KMS-11 (cell line): ENCODE measurements at regions not wholly inside any gene's neighbourhood (a gene's known extent, or its start where the extent isn't known, plus 50 kb on each side); places are given as distances from the start of the nearest gene placed in this dataset.
"Not testable (repeated sequence)": the region's sequence is repeated elsewhere in the genome, so short reads cannot be mapped to it uniquely, and the experiment has no call there.

Source experiments
- H2AFZ ChIP-seq: fragments of 200-600 bp; sonication (generic); 2 replicates; pipeline ENCODE4 v1.6.1; 2016; ENCODE audit warnings: antibody characterized with exemption, mixed run types, low read depth
- H3K27ac ChIP-seq: fragments of 200-600 bp; sonication (generic); 2 replicates; pipeline ENCODE4 v1.6.1; 2016; ENCODE audit warnings: mild to moderate bottlenecking, mixed run types
- H3K27me3 ChIP-seq: fragments of 200-600 bp; sonication (generic); 2 replicates; pipeline ENCODE4 v1.6.1; 2017; ENCODE audit warnings: mild to moderate bottlenecking, low read depth, mixed run types, moderate library complexity; ENCODE audit not compliant: insufficient read depth
- H3K36me3 ChIP-seq: fragments of 200-600 bp; sonication (generic); 2 replicates; pipeline ENCODE4 v1.6.1; 2017; ENCODE audit warnings: mild to moderate bottlenecking, mixed run types; ENCODE audit not compliant: insufficient read depth
- H3K4me1 ChIP-seq: fragments of 200-600 bp; sonication (generic); 2 replicates; pipeline ENCODE4 v1.6.1; 2016; ENCODE audit warnings: mild to moderate bottlenecking, low read depth, mixed run types; ENCODE audit not compliant: poor library complexity, severe bottlenecking
- H3K4me2 ChIP-seq: fragments of 200-600 bp; sonication (generic); 2 replicates; pipeline ENCODE4 v1.7.0; 2016; ENCODE audit warnings: mild to moderate bottlenecking, mixed run types
- H3K4me3 ChIP-seq: fragments of 200-600 bp; sonication (generic); IDR thresholded peaks from 2 replicates; pipeline ENCODE4 v1.6.1; 2017; ENCODE audit warnings: low read depth, low read length, mixed read lengths; ENCODE audit not compliant: insufficient read depth
- H3K79me2 ChIP-seq: fragments of 200-600 bp; sonication (generic); 2 replicates; pipeline ENCODE4 v1.6.1; 2016; ENCODE audit warnings: low read depth, mixed run types; ENCODE audit not compliant: insufficient read depth
- H3K9ac ChIP-seq: fragments of 200-600 bp; sonication (generic); 2 replicates; pipeline ENCODE4 v1.6.1; 2016; ENCODE audit warnings: mild to moderate bottlenecking, mixed run types
- H4K20me1 ChIP-seq: fragments of 200-600 bp; sonication (generic); 2 replicates; pipeline ENCODE4 v1.6.1; 2016; ENCODE audit warnings: mild to moderate bottlenecking, mixed run types; ENCODE audit not compliant: insufficient read depth
- CTCF ChIP-seq: fragments of 200-600 bp; sonication (generic); conservative IDR thresholded peaks from 2 replicates; pipeline ENCODE4 v1.6.1; 2017; ENCODE audit warnings: low read depth, mild to moderate bottlenecking, antibody characterized with exemption, low read length, moderate library complexity, mixed read lengths

- no peaks in the 10 kb centered on the region for H3K36me3 ChIP-seq
- no peak overlapping the region for H3K4me3 ChIP-seq
- no peaks in the 10 kb centered on the region for H3K79me2 ChIP-seq
- no peaks in the 10 kb centered on the region for H4K20me1 ChIP-seq
- TF ChIP-seq CTCF, result no peak
- no peak overlapping the region for H2AFZ ChIP-seq
- H3K27me3 ChIP-seq, result no peaks in the 10 kb centered on the region
- no peak overlapping the region for H3K27ac ChIP-seq
- H3K4me1 ChIP-seq, result no peaks in the 10 kb centered on the region
- H3K4me2 ChIP-seq, result no peak overlapping the region
- no peak overlapping the region for H3K9ac ChIP-seq
Measured at GRCh38 chr6:112934433-112935327, 587.5 kb downstream of the RFPL4B start.

GRCh38 chr6:112935402-112936078 lies 588.4 kb downstream of the RFPL4B start:
- H2AFZ ChIP-seq, result no peak overlapping the region
- H3K9ac ChIP-seq, result no peak overlapping the region
- H3K27ac ChIP-seq, result no peak overlapping the region
- H3K4me1 ChIP-seq, result no peaks in the 10 kb centered on the region
- no peak overlapping the region for H3K4me2 ChIP-seq
- H3K79me2 ChIP-seq, result no peaks in the 10 kb centered on the region
- H4K20me1 ChIP-seq, result no peaks in the 10 kb centered on the region
- no peaks in the 10 kb centered on the region for H3K36me3 ChIP-seq
- H3K27me3 ChIP-seq, result no peaks in the 10 kb centered on the region
- no peak overlapping the region for H3K4me3 ChIP-seq
- no peak for TF ChIP-seq CTCF

- no peak overlapping the region for H3K4me3 ChIP-seq
- H3K27ac ChIP-seq, result no peak overlapping the region
- no peaks in the 10 kb centered on the region for H4K20me1 ChIP-seq
- no peaks in the 10 kb centered on the region for H3K4me1 ChIP-seq
- H3K27me3 ChIP-seq, result no peaks in the 10 kb centered on the region
- TF ChIP-seq CTCF, result no peak
- no peak overlapping the region for H2AFZ ChIP-seq
- no peak overlapping the region for H3K9ac ChIP-seq
- H3K4me2 ChIP-seq, result no peak overlapping the region
- no peaks in the 10 kb centered on the region for H3K79me2 ChIP-seq
- no peaks in the 10 kb centered on the region for H3K36me3 ChIP-seq
Measured at GRCh38 chr6:112936079-112936472, 588.9 kb downstream of the RFPL4B start.

- Histone ChIP-seq H3K36me3 (no peaks in the 10 kb centered on the region), H3K27me3 (no peaks in the 10 kb centered on the region), H3K4me1 (no peaks in the 10 kb centered on the region), H4K20me1 (no peaks in the 10 kb centered on the region), H3K4me2 (no peak overlapping the region), H3K79me2 (no peaks in the 10 kb centered on the region), H3K27ac (no peak overlapping the region), H3K9ac (no peak overlapping the region), H2AFZ (no peak overlapping the region), H3K4me3 (no peak overlapping the region)
- TF ChIP-seq CTCF, result no peak
Measured at GRCh38 chr6:112936504-112936903, 589.4 kb downstream of the RFPL4B start.

GRCh38 chr6:112937690-112938089 lies 590.6 kb downstream of the RFPL4B start:
- not testable (repeated sequence) for H3K36me3 ChIP-seq, H3K4me1 ChIP-seq, H3K4me2 ChIP-seq, H3K79me2 ChIP-seq, H3K4me3 ChIP-seq, H3K27me3 ChIP-seq, H4K20me1 ChIP-seq, H3K27ac ChIP-seq, H2AFZ ChIP-seq, H3K9ac ChIP-seq
